NCI-H82 treated with DMSO at 0.1 percent for 48 hours (cell line): ENCODE measurements at regions not wholly inside any gene's neighbourhood (a gene's known extent, or its start where the extent isn't known, plus 50 kb on each side); places are given as distances from the start of the nearest gene placed in this dataset.

ENCODE experiments used
- DNase-seq: peaks from one replicate; lab custom pipeline; 2025; ENCODE audit not compliant: unreplicated experiment; lab: John Stamatoyannopoulos, UW

- DNase-seq = no peak
Measured at GRCh38 chr4:146029147-146029546, 90.5 kb upstream of the ZNF827 start.

GRCh38 chr4:146027761-146028160, 89.1 kb upstream of the ZNF827 start:
- DNase-seq = no peak

GRCh38 chr4:146023334-146023967, 84.8 kb upstream of the ZNF827 start:
- no peak for DNase-seq

- no peak for DNase-seq
Measured at GRCh38 chr4:146022541-146022940, 83.9 kb upstream of the ZNF827 start.

- DNase-seq = no peak
Measured at GRCh38 chr4:146018247-146018646, 79.6 kb upstream of the ZNF827 start.

GRCh38 chr4:146004730-146005129, 66.1 kb upstream of the ZNF827 start:
- DNase-seq = no peak

GRCh38 chr4:145988628-145989027, 50.0 kb upstream of the ZNF827 start:
- DNase-seq = no peak
